Ramos (cell line): ENCODE measurements at regions not wholly inside any gene's neighbourhood (a gene's known extent, or its start where the extent isn't known, plus 50 kb on each side); places are given as distances from the start of the nearest gene placed in this dataset.

Experiments
- in situ Hi-C: fragments of 300-500 bp; cut with MboI; formaldehyde crosslinking; loops from one replicate; pipeline ENCODE4 v1.14.3; 2022; ENCODE audit warnings: low sequenced_read_pairs; ENCODE audit not compliant: unreplicated experiment

DNA sequence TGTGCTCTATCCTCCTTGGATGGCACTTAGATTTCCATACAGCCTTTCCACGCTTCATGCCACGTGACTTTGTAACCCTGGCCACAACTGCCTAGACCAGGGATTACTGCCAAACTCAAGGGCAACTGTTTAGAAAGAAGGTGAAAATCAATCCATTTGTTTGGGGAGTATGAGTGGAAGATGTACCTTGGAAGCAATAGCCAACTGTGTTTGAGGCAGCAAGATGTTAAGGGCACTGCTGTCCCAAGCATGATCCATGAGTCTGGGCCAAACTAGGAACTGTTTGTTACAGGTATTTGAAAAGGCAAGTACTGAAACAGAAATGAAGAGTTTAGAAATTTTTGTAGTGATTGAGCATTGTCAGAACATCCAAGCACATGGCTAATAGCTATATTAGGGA, 138.9 kb downstream of the CDC42EP3 start:
- in situ Hi-C loops: loop anchor here (25.0 kb wide), 1 partner anchor 370 kb away; the partner anchor contains the start of gene EIF2AK2

DNA sequence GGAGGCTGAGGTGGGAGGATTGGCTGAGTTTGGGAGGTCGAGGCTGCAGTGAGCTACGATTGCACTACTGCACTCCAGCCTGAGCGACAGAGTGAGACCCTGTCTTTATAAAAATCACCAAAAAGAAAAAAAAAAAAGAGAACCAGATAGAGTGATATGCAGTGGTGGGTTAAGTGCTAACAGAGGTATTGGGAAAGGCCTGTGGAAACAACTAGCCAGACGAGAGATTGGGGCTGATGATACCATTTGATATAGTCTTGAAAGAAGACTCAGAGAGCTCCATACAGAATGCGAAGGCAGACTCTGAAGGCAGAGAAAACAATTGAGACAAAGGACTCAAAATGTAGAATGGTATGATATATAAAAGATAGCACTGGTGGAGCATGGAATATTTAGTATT, 134.1 kb downstream of the CDC42EP3 start:
- in situ Hi-C loops: loop anchor here (25.0 kb wide), 1 partner anchor 375 kb away; the partner anchor contains the start of gene EIF2AK2

GRCh38 chr2:37541516-37541915, 129.9 kb downstream of the CDC42EP3 start:
- in situ Hi-C loops: loop anchor here (25.0 kb wide), 1 partner anchor 379 kb away; the partner anchor contains the start of gene EIF2AK2

- in situ Hi-C loops: loop anchor here (25.0 kb wide), 1 partner anchor 382 kb away; the partner anchor contains the start of gene EIF2AK2
These were observed 127.4 kb downstream of the CDC42EP3 start for GRCh38 chr2:37543999-37544557.

DNA sequence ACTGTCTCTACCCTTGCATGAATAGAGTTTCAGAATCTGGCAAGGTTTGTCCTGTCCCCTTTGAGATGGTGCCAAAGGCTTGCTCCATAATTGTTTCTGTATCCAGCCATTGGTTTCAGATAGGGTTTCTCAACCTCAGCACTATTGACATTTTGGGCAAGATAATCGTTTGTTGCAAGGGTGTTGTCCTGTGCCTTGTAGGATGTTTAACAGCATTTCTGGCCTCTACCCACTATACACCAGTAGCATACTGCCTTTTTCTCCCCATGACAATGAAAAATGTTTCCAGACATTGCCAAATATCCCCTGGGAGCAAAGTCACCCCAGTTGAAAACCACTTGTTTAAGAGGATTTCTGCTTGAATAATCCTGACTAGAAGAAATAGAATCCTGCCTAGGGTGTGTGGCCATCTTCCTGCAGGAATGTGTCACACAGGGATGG, 126.8 kb downstream of the CDC42EP3 start:
- in situ Hi-C loops: loop anchor here (25.0 kb wide), 1 partner anchor 382 kb away; the partner anchor contains the start of gene EIF2AK2

DNA sequence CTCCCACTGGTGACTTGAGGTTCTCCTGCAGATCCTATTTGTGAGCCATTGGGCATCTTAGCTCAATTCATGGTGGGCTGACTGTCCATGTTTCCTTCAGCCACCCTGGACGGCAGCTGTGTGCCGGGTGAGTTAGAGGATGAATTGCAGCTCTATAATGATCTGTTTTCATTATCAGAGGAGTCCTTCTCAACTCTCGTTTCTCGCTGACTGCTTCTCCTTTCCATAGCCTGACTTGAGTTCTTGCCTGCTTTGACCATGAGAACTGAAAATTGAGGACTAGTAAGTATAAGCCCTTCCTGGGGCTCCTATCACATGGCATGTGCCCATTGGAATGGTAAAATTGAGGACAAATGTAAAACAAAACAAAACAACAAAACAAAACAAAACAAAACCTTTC, 121.8 kb downstream of the CDC42EP3 start:
- in situ Hi-C loops: loop anchor here (25.0 kb wide), 1 partner anchor 387 kb away; the partner anchor contains the start of gene EIF2AK2

DNA sequence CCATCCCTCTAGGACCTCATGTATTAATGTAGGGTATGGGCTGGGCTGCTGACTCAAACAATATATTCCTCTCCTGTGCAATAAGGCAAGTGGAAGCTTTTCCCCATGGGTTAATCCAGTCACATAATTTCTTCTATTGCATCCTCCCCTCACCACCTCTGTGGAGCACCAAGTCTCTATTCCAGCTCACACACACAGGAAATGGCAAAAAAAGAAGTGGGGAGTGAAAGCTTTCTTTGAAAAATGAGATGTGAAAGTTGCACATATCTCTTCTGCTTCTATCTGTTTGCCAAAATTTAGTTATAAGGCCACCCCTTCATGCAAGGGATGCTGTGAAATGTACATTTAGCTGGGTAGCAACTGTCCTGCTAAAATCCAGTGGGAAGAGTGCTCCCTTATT, 121.3 kb downstream of the CDC42EP3 start:
- in situ Hi-C loops: no loop called here

- in situ Hi-C loops: no loop called here
These were observed 119.7 kb downstream of the CDC42EP3 start for GRCh38 chr2:37551783-37552182.

- in situ Hi-C loops: no loop called here
These were observed 119.1 kb downstream of the CDC42EP3 start for GRCh38 chr2:37552339-37552738.

- in situ Hi-C loops: no loop called here
These were observed 117.9 kb downstream of the CDC42EP3 start for GRCh38 chr2:37553411-37554154.

GRCh38 chr2:37554155-37554510, 117.3 kb downstream of the CDC42EP3 start:
- in situ Hi-C loops: no loop called here

GRCh38 chr2:37554687-37555086, 116.8 kb downstream of the CDC42EP3 start:
- in situ Hi-C loops: no loop called here

DNA sequence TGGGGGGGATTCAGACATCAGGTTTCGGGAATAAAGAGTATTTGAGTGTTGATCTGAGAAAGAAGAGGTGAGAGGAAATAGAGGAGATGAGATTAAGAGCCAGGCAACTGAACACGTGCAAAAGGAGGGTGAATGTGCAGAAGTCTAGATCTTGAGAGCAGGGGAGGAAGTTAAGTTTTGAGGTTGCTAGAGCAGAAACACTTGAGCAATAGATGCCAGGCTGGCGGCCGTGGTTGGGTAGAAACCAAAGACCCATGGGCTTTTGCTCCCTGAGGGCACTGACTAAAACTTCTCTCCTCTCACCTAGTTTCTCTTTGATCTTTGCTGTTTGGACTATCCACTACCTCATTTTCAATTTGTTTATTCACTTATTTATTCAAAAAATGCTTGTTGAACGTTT, 116.0 kb downstream of the CDC42EP3 start:
- in situ Hi-C loops: no loop called here

DNA sequence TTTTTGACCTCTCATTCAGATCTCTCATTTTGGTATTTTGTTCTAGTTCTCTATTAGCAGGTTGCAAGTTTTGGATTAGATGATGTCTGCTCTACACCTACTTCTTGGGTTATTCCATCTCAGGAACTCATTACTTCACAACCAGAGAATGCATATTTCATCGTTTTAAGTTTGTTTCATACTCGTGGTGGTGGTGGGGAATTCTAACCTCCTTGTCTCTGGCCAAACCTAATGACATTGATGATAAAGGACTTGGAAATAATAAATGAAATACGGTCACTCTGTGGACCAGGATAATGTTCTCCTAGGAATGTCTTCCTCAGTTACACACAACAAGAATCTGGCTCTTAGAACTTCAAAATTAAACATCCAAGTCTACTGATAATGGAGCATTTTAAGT, 115.2 kb downstream of the CDC42EP3 start:
- in situ Hi-C loops: no loop called here

- in situ Hi-C loops: no loop called here
These were observed 112.8 kb downstream of the CDC42EP3 start for GRCh38 chr2:37558623-37559022.

DNA sequence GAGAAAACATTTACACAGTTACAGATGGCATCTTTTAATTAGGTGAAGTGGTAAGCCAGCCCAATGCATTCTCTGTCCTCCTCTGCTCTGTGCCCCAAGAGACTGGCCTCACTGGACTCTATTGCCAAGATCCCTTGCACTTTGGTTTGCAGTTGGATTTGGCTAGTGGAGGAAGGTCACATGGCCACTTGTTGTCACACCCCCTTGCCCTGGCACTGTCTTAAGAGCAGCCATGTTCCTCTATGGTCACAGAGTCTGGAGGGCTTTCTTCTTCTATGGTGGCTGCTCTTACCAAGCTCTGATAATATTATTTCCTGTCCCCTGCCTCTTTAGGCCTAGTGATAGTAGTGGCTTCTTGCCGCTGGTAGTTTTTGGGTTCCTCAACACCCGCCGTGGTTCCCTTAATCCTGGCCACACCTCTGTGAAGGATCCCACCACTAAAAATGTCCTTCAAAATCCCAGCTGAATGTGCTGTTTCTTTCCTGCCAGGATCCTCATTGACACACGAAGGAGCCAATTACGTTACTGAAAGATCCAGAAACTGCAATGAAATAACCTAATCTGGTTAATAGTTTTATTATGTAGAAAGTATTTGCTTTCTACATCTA, 111.1 kb downstream of the CDC42EP3 start:
- in situ Hi-C loops: no loop called here

DNA sequence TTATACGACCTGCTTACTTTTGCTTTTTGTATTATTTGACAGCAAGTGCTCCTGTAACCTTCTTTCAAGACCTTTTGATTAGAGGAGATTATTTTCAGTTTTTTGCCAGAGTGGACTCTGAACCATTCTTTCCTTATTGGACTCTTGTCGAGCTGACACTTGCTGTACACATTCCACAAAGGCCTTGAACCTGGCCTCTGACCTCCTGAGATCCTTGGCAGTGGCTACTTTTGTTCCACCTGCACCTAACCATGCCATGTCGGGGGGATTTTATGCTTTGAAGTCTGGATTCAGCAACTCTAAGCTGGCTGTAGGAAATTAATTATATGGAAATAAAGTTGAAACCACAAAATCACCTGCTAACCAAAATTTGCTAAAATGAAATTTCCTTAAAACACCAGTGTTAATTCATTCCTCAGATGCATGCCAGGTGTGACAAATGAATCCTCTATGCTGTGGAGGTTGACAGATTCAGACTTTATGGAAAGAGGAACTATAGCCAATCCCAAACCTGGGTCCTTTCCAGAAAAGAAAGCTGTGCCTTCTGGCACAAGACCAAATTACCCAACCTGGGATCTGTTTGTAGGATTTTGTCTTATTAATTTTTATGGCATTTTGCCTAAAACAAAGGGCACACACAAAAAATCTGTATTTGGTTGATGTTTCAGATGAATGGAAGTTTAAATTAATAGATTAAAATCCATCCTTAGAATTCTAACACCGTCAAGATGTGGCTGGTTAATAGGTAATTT, 110.4 kb downstream of the CDC42EP3 start:
- in situ Hi-C loops: no loop called here

DNA sequence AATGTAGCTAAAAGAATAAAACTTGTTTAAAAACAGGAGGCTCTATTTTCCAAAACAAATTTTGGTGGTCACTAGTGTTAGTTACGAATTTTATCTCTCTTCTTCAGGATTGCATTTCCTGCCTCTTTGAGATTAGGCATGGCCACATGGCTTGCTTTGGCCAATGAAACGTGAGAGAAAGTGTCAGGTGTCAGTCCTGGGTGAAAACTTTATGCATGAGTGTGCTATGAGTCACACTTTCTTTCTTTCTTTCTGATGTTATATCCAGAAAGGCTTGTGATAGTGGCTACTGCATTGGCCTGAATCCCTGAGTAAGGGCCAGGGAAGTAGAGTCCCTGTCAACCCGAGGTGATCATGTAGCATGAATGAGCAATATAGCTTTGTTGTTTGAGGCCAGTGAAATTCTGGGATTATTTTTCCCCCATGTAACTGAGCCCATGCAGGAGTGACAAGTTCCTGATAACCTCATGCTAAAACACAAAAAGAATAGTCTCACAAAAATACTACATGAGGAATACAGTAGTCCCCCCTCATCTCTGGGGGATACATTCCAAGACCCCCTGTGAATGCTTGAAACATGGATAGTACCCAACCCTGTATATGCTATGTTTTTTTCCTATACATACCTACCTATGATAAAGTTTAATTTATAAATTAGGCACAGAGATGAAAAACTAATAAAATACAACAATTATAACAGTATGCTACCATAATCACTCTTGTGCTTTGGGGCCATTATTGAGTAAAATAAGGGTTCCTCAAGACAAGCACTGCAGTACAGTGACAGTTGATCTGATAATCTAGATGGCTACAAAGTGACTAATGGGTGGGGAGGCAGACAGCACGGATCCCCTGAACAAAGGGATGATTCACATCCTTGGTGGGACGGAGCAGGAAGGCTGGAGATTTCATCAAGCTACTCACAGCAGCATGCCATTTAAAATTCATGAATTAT, 109.5 kb downstream of the CDC42EP3 start:
- in situ Hi-C loops: no loop called here

DNA sequence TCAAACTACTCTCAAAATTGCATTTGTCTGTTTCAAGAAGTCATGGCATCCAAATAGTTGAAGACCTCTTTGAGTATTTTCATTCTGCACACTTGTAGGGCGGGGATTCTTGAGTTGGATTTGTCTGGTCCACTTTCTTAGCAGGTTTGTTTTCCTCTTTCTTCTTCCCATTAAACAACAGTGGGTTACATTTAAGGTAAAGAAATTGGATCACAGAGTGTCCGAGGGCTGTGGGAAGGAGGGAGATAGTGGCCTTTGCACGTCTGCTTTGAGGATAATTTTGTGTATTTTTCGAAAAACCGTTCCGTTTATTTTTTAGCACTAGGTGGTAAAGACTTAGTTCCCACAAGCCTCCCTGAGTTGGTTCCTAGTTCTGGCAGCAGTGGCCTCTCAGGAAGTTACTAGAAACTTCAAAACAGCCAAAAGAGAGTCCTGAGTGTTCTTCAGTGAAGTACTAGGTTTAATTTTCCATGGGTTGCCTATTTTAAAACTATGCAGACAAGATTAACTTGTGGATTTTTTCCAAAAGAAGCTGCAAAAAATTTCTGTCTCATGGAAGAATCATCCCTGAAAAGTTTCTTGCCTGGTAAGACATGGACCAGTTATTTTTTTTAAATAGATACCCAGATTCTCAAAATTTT, 107.9 kb downstream of the CDC42EP3 start:
- in situ Hi-C loops: no loop called here
